Suprapubic skin (tissue), 4 donors: ENCODE measurements at regions not wholly inside any gene's neighbourhood (a gene's known extent, or its start where the extent isn't known, plus 50 kb on each side); places are given as distances from the start of the nearest gene placed in this dataset.

Source experiments
- EP300 ChIP-seq: sonication (generic); formaldehyde crosslinking; IDR thresholded peaks from one replicate; pipeline ENCODE4 v1.6.1; 2017; ENCODE audit warnings: antibody characterized with exemption
- POLR2A ChIP-seq, 2 donors: fragments of 450-650 bp; IDR thresholded peaks; one replicate each; pipeline ENCODE4 v1.6.1; 2017; ENCODE audit warnings: antibody characterized with exemption in 2 of 2, mild to moderate bottlenecking in 2 of 2, moderate library complexity in 2 of 2
- POLR2AphosphoS5 ChIP-seq, 3 donors: sonication (generic); formaldehyde crosslinking; IDR thresholded peaks; one replicate each; pipeline ENCODE4 v1.6.1; 2017; ENCODE audit warnings: antibody characterized with exemption in 3 of 3
- TF ChIP-seq, protein P1 (sequence below), 2 donors: fragments of 200-600 bp in 1 of 2; fragments of 450-650 bp in 1 of 2; sonication (generic) in 1 of 2; IDR thresholded peaks; one replicate each; pipeline ENCODE4 v1.5.1; 2016 to 2019; ENCODE audit warnings: antibody characterized with exemption in 2 of 2, mild to moderate bottlenecking in 1 of 2, moderate library complexity in 1 of 2

DNA sequence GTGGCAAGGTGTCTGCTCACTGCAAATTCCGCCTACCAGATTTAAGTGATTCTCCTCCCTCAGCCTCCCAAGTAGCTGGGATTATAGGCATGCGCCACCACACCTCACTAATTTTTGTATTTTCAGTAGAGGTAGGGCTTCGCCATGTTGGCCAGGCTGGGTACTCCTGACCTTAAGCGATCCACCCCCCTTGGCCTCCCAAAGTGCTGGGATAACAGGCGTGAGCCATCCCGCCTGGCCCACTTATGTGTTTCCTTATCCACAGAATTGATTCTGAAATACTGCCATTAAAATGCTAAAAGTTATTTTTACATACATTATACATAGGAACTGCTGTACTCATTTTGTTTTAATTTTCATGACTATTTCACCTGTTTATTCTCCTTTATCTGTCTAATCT lies 529.7 kb upstream of the CDH7 start:
- TF ChIP-seq, protein P1, sequence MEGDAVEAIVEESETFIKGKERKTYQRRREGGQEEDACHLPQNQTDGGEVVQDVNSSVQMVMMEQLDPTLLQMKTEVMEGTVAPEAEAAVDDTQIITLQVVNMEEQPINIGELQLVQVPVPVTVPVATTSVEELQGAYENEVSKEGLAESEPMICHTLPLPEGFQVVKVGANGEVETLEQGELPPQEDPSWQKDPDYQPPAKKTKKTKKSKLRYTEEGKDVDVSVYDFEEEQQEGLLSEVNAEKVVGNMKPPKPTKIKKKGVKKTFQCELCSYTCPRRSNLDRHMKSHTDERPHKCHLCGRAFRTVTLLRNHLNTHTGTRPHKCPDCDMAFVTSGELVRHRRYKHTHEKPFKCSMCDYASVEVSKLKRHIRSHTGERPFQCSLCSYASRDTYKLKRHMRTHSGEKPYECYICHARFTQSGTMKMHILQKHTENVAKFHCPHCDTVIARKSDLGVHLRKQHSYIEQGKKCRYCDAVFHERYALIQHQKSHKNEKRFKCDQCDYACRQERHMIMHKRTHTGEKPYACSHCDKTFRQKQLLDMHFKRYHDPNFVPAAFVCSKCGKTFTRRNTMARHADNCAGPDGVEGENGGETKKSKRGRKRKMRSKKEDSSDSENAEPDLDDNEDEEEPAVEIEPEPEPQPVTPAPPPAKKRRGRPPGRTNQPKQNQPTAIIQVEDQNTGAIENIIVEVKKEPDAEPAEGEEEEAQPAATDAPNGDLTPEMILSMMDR (IDR thresholded peaks at IDR 0.05): no peak
- TF ChIP-seq POLR2AphosphoS5 (IDR thresholded peaks at IDR 0.05): no peak
- TF ChIP-seq POLR2A (IDR thresholded peaks at IDR 0.05): no peak
- TF ChIP-seq EP300: no peak
